H1 (cell line): ENCODE measurements at regions not wholly inside any gene's neighbourhood (a gene's known extent, or its start where the extent isn't known, plus 50 kb on each side); places are given as distances from the start of the nearest gene placed in this dataset.

ENCODE experiments used
- CTCF ChIA-PET: fragments of 300-600 bp; sonication (Branson Sonifier 250); formaldehyde crosslinking; loops from one replicate; lab custom pipeline; 2021; ENCODE audit not compliant: partially characterized antibody; lab: Charles Lee
- POLR2A ChIA-PET: fragments of 300-600 bp; sonication (Branson Sonifier 250); formaldehyde crosslinking; loops from one replicate; lab custom pipeline; 2021; ENCODE audit warnings: inconsistent platforms; ENCODE audit not compliant: partially characterized antibody; lab: Charles Lee
- DNase-seq, 2 experiments: peaks; one replicate each; pipeline versions ENCODE4 v3.0.0 to v3.0.0-alpha.2; 2010 to 2022; ENCODE audit warnings: low spot score in 2 of 2, low read depth in 1 of 2, mixed read lengths in 1 of 2
- FAIRE-seq: peaks from 2 replicates; lab custom pipeline; 2011; peaks lifted over from hg19 to GRCh38; lab: Jason Lieb, UNC
- H2AFZ ChIP-seq: 2 replicates; pipeline ENCODE4 v1.8.1; 2012; ENCODE audit warnings: low read length, inconsistent platforms
- H2AK5ac ChIP-seq: 2 replicates; pipeline ENCODE4 v1.6.1; 2013; ENCODE audit warnings: low read depth, low read length
- H2BK120ac ChIP-seq: replicated peaks from 2 replicates; pipeline ENCODE3; 2013; ENCODE audit warnings: low read depth, low read length, inconsistent platforms
- H2BK12ac ChIP-seq: 2 replicates; pipeline ENCODE4 v1.6.1; 2013; ENCODE audit warnings: low read depth, low read length
- H2BK15ac ChIP-seq: 2 replicates; pipeline ENCODE4 v1.6.1; 2013; ENCODE audit warnings: low read length
- H2BK20ac ChIP-seq: 2 replicates; pipeline ENCODE4 v1.6.1; 2013; ENCODE audit warnings: low read length
- H2BK5ac ChIP-seq: 2 replicates; pipeline ENCODE4 v1.6.1; 2013; ENCODE audit warnings: low read depth, low read length
- H3K14ac ChIP-seq: 2 replicates; pipeline ENCODE4 v1.6.1; 2013; ENCODE audit warnings: inconsistent platforms; ENCODE audit not compliant: insufficient read length
- H3K18ac ChIP-seq: 2 replicates; pipeline ENCODE4 v1.6.1; 2013; ENCODE audit warnings: low read length; ENCODE audit errors: extremely low read depth
- H3K23ac ChIP-seq: 2 replicates; pipeline ENCODE4 v1.6.1; 2013; ENCODE audit warnings: inconsistent platforms; ENCODE audit not compliant: insufficient read length
- H3K23me2 ChIP-seq: 2 replicates; pipeline ENCODE4 v1.6.1; 2013; ENCODE audit warnings: low read depth, low read length
- H3K27ac ChIP-seq: 2 replicates; pipeline ENCODE4 v1.6.1; 2011; ENCODE audit warnings: low read depth, low read length, inconsistent platforms
- H3K27me3 ChIP-seq, 4 experiments: replicated peaks in 1 of 4; 1 replicate in 1 of 4; 2 replicates in 3 of 4; pipeline versions ENCODE4 v1.6.1 to v1.8.1; 2011 to 2013; ENCODE audit warnings: low read length in 3 of 4, mild to moderate bottlenecking in 3 of 4, inconsistent platforms in 2 of 4, mixed read lengths in 2 of 4, moderate library complexity in 1 of 4; ENCODE audit not compliant: control insufficient read depth in 3 of 4, insufficient read depth in 3 of 4; ENCODE audit errors: extremely low read depth in 1 of 4
- H3K36me3 ChIP-seq, 4 experiments: 2 replicates each; pipeline versions ENCODE4 v1.6.1 to v1.8.1; 2011 to 2013; ENCODE audit warnings: mild to moderate bottlenecking in 4 of 4, low read length in 3 of 4, moderate library complexity in 2 of 4, control low read depth in 1 of 4, inconsistent platforms in 1 of 4; ENCODE audit not compliant: insufficient read depth in 4 of 4, control insufficient read depth in 2 of 4
- H3K4ac ChIP-seq: replicated peaks from 2 replicates; pipeline ENCODE3; 2013; ENCODE audit warnings: low read length, low read depth, mixed read lengths, inconsistent platforms; ENCODE audit not compliant: insufficient read length
- H3K4me1 ChIP-seq, 4 experiments: replicated peaks in 1 of 4; 1 replicate in 1 of 4; 2 replicates in 3 of 4; pipeline versions ENCODE4 v1.6.1 to v1.8.1; 2011 to 2013; ENCODE audit warnings: low read length in 3 of 4, inconsistent platforms in 2 of 4, mixed read lengths in 1 of 4; ENCODE audit not compliant: insufficient read depth in 4 of 4, control insufficient read depth in 3 of 4
- H3K4me2 ChIP-seq, 2 experiments: 2 replicates each; pipeline versions ENCODE4 v1.6.1 to v1.8.1; 2011 to 2013; ENCODE audit warnings: low read depth in 2 of 2, low read length in 2 of 2, control low read depth in 1 of 2, inconsistent platforms in 1 of 2, mild to moderate bottlenecking in 1 of 2; ENCODE audit not compliant: insufficient read depth in 1 of 2
- H3K4me3 ChIP-seq, 4 experiments: fragments of 200-600, 300-600 bp in 1 of 4; sonication (generic), shearing (Covaris generic), sonication (Bioruptor Twin) in 1 of 4; 2 replicates each; pipeline versions ENCODE4 v1.5.1 to v1.8.1; 2011 to 2016; ENCODE audit warnings: low read length in 4 of 4, low read depth in 3 of 4, control low read depth in 2 of 4, inconsistent platforms in 2 of 4, mild to moderate bottlenecking in 2 of 4, mixed read lengths in 1 of 4, moderate library complexity in 1 of 4; ENCODE audit not compliant: insufficient read depth in 2 of 4; ENCODE audit errors: extremely low read depth in 1 of 4
- H3K56ac ChIP-seq: replicated peaks from 2 replicates; pipeline ENCODE3; 2013; ENCODE audit warnings: low read depth, mild to moderate bottlenecking, mixed read lengths, low read length, inconsistent platforms; ENCODE audit not compliant: insufficient read length
- H3K79me1 ChIP-seq: 2 replicates; pipeline ENCODE4 v1.6.1; 2013; ENCODE audit warnings: low read depth, low read length, control low read depth
- H3K79me2 ChIP-seq, 2 experiments: 2 replicates each; pipeline versions ENCODE4 v1.6.1 to v1.8.1; 2012 to 2013; ENCODE audit warnings: low read length in 2 of 2, mild to moderate bottlenecking in 2 of 2, inconsistent platforms in 1 of 2; ENCODE audit not compliant: insufficient read depth in 2 of 2, control insufficient read depth in 1 of 2
- H3K9ac ChIP-seq, 4 experiments: replicated peaks in 1 of 4; 1 replicate in 1 of 4; 2 replicates in 3 of 4; pipeline versions ENCODE4 v1.6.1 to v1.8.1; 2011 to 2013; ENCODE audit warnings: low read depth in 3 of 4, low read length in 3 of 4, control low read depth in 2 of 4, mild to moderate bottlenecking in 2 of 4, moderate library complexity in 2 of 4, inconsistent platforms in 1 of 4; ENCODE audit errors: extremely low read depth in 1 of 4
- H3K9me3 ChIP-seq, 2 experiments: 2 replicates each; pipeline versions ENCODE4 v1.6.1 to v1.8.1; 2012 to 2013; ENCODE audit warnings: mild to moderate bottlenecking in 2 of 2, moderate library complexity in 2 of 2, control low read depth in 1 of 2, inconsistent platforms in 1 of 2, low read depth in 1 of 2, low read length in 1 of 2, mixed read lengths in 1 of 2; ENCODE audit not compliant: insufficient read depth in 2 of 2
- H4K20me1 ChIP-seq, 2 experiments: replicated peaks in 1 of 2; 2 replicates each; pipeline versions ENCODE3 to v1.8.1; 2011 to 2013; ENCODE audit warnings: inconsistent platforms in 2 of 2, low read length in 2 of 2, mild to moderate bottlenecking in 1 of 2; ENCODE audit not compliant: insufficient read depth in 2 of 2, control insufficient read depth in 1 of 2
- H4K5ac ChIP-seq: 2 replicates; pipeline ENCODE4 v1.6.1; 2013; ENCODE audit warnings: low read length, low read depth, mixed read lengths, inconsistent platforms; ENCODE audit not compliant: insufficient read length
- H4K8ac ChIP-seq: 2 replicates; pipeline ENCODE4 v1.8.0; 2013; ENCODE audit warnings: mild to moderate bottlenecking, moderate library complexity, low read length, inconsistent platforms; ENCODE audit not compliant: insufficient read depth; ENCODE audit errors: extremely low read depth
- H4K91ac ChIP-seq: replicated peaks from 2 replicates; pipeline ENCODE3; 2013; ENCODE audit warnings: low read length, mixed read lengths, inconsistent platforms; ENCODE audit not compliant: insufficient read length
- CBX8 ChIP-seq: fragments of 300-800, 300-1000 bp; sonication (generic); IDR thresholded peaks from 2 replicates; pipeline ENCODE4 v1.7.1; 2016; ENCODE audit warnings: low read depth, low read length, borderline replicate concordance
- CHD1 ChIP-seq: IDR thresholded peaks from 2 replicates; pipeline ENCODE4 v1.6.1; 2012; ENCODE audit warnings: low read depth, low read length, improper control_type of control experiment
- CHD2 ChIP-seq: IDR thresholded peaks from 2 replicates; pipeline ENCODE4 v1.6.1; 2012; ENCODE audit warnings: low read length, improper control_type of control experiment
- EGR1 ChIP-seq: IDR thresholded peaks from 2 replicates; pipeline ENCODE4 v1.6.1; 2011; ENCODE audit warnings: low read depth, low read length, borderline replicate concordance
- HDAC6 ChIP-seq: IDR thresholded peaks from one replicate; pipeline ENCODE4 v1.7.1; 2012; ENCODE audit warnings: low read depth, mild to moderate bottlenecking, inconsistent platforms, low read length, moderate library complexity
- PHF8 ChIP-seq: fragments of 200-600 bp; sonication (generic); conservative IDR thresholded peaks from 2 replicates; pipeline ENCODE4 v1.7.1; 2012; ENCODE audit warnings: low read depth, mild to moderate bottlenecking, inconsistent platforms, low read length, moderate library complexity
- RAD21 ChIP-seq, 2 experiments: IDR thresholded peaks in 1 of 2; conservative IDR thresholded peaks in 1 of 2; 2 replicates each; pipeline ENCODE4 v1.6.1; 2011; ENCODE audit warnings: low read depth in 2 of 2, low read length in 2 of 2, improper control_type of control experiment in 1 of 2, inconsistent platforms in 1 of 2, mild to moderate bottlenecking in 1 of 2, moderate library complexity in 1 of 2
- RFX5 ChIP-seq: IDR thresholded peaks from 2 replicates; pipeline ENCODE4 v1.6.1; 2011; ENCODE audit warnings: low read depth, low read length, improper control_type of control experiment, borderline replicate concordance
- SAP30 ChIP-seq: fragments of 300-600 bp; sonication (generic); IDR thresholded peaks from 2 replicates; pipeline ENCODE4 v1.7.1; 2012; ENCODE audit warnings: low read length, moderate library complexity, mild to moderate bottlenecking, inconsistent platforms; ENCODE audit not compliant: insufficient read depth, insufficient replicate concordance
- TAF1 ChIP-seq: IDR thresholded peaks from 2 replicates; pipeline ENCODE4 v1.6.1; 2011; ENCODE audit warnings: mild to moderate bottlenecking, low read depth, low read length
- WGBS, 2 experiments: shearing (Covaris generic) in 1 of 2; methylation state at CpG; one replicate each; pipeline versions ENCODE4 v1.1.6 to v1.1.7; 2013 to 2015; ENCODE audit warnings: low lambda C conversion rate in 2 of 2, mixed read lengths in 2 of 2, inconsistent platforms in 1 of 2, low coverage in 1 of 2, missing lambda C conversion rate in 1 of 2; ENCODE audit not compliant: insufficient replicate concordance in 2 of 2, insufficient coverage in 1 of 2, insufficient read length in 1 of 2; ENCODE audit errors: extremely low coverage in 1 of 2, missing lambda C conversion rate in 1 of 2; 5-methylcytosine and 5-hydroxymethylcytosine counted together
- TF ChIP-seq, protein P1 (sequence below): IDR thresholded peaks from 2 replicates; pipeline ENCODE4 v1.6.1; 2012; ENCODE audit warnings: inconsistent platforms
- TF ChIP-seq, protein P2 (sequence below): IDR thresholded peaks from 2 replicates; pipeline ENCODE4 v1.6.1; 2012; ENCODE audit warnings: low read length, inconsistent platforms

DNA sequence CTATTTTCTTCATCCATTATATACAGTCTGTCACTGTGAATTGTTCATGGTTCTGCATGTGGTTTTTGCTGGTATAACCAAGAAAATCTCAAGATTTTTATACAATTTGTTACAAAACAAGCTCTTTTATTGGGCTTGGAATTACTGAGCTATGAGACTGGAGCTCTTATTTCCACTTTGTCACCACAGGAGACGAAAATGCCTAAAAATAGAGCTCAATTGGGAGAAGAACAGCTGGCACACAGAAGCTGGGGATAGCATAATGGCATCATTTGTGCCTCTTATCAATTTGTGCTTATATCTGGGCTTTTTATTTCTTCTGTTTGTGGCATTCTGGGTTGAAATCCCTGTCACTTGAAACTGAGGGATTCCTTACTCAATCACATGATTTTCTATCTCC, 219.1 kb downstream of the CALCRL start:
- no peaks in the 10 kb centered on the region for H3K23me2 ChIP-seq
- no peak overlapping the region for H3K27ac ChIP-seq
- peaks cover 12 to 16% of the 10 kb centered on the region in 2 experiments; a peak in 2 of 4 replicates for H3K9me3 ChIP-seq
- H3K9ac ChIP-seq = no peak overlapping the region
- no peaks in the 10 kb centered on the region for H4K20me1 ChIP-seq
- no peak overlapping the region for H3K14ac ChIP-seq
- no peak overlapping the region for H3K4me3 ChIP-seq
- H3K4ac ChIP-seq = no peak overlapping the region
- no peak overlapping the region for H3K4me2 ChIP-seq
- no peak overlapping the region for H4K91ac ChIP-seq
- no peak overlapping the region for H2BK5ac ChIP-seq
- H4K5ac ChIP-seq = no peak overlapping the region
- H2AK5ac ChIP-seq = no peak overlapping the region
- H3K27me3 ChIP-seq = no peaks in the 10 kb centered on the region
- no peak overlapping the region for H3K18ac ChIP-seq
- H3K79me1 ChIP-seq = no peaks in the 10 kb centered on the region
- no peak overlapping the region for H2BK15ac ChIP-seq
- no peak overlapping the region for H4K8ac ChIP-seq
- H3K79me2 ChIP-seq = no peaks in the 10 kb centered on the region
- 79% methylated on average over 1 of the region's 1 CpG; no CpG with 5 or more reads in 1 of the 2 experiments for WGBS, 2 experiments
- FAIRE-seq (no peak), DNase-seq (no peak)
- no peak overlapping the region for H2BK12ac ChIP-seq
- peaks cover 0 to 13% (median 0%) of the 10 kb centered on the region in 4 experiments; a peak in 3 of 8 replicates for H3K36me3 ChIP-seq
- peaks cover 0 to 7% (median under 1%) of the 10 kb centered on the region in 4 experiments; a peak in 4 of 7 replicates for H3K4me1 ChIP-seq
- no peak overlapping the region for H2BK20ac ChIP-seq
- POLR2A ChIA-PET = interaction anchor here (0.8 kb wide), 1 partner anchor 35 kb away, joined by 3 read pairs; no protein-coding TSS in a partner anchor
- no peak overlapping the region for H3K56ac ChIP-seq
- H3K23ac ChIP-seq = no peak overlapping the region
- no peak overlapping the region for H2BK120ac ChIP-seq
- H2AFZ ChIP-seq = no peak overlapping the region
- CTCF ChIA-PET = interaction anchor here (0.9 to 1.2 kb wide), 3 partner anchors 14 to 61 kb away, joined by 3 read pairs; no protein-coding TSS in a partner anchor
- TF ChIP-seq EGR1 (no peak), CBX8 (no peak), TAF1 (no peak), CHD2 (no peak), SAP30 (no peak), CHD1 (no peak), RAD21 (IDR thresholded peaks at IDR 0.05 in 1 of 2, conservative IDR thresholded peaks at IDR 0.05 in 1 of 2; ENCODE audit: low read depth in 2 of 2, low read length in 2 of 2) (no peak), PHF8 (no peak), HDAC6 (no peak), RFX5 (no peak)
- TF ChIP-seq, protein P1, sequence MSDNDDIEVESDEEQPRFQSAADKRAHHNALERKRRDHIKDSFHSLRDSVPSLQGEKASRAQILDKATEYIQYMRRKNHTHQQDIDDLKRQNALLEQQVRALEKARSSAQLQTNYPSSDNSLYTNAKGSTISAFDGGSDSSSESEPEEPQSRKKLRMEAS = no peak
- TF ChIP-seq, protein P2, sequence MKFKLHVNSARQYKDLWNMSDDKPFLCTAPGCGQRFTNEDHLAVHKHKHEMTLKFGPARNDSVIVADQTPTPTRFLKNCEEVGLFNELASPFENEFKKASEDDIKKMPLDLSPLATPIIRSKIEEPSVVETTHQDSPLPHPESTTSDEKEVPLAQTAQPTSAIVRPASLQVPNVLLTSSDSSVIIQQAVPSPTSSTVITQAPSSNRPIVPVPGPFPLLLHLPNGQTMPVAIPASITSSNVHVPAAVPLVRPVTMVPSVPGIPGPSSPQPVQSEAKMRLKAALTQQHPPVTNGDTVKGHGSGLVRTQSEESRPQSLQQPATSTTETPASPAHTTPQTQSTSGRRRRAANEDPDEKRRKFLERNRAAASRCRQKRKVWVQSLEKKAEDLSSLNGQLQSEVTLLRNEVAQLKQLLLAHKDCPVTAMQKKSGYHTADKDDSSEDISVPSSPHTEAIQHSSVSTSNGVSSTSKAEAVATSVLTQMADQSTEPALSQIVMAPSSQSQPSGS = no peak
